Activated T-helper 2 cell treated with anti-CD3 and anti-CD28 coated beads, Interferon-gamma antibody, Interleukin-2, Interleukin-4, amounts not matched to agents 10 μg/mL and 5 μg/mL and 100 μg/mL, durations not matched to agents 14 hours and 24 hours and 36 hours (primary cell): ENCODE measurements at regions not wholly inside any gene's neighbourhood (a gene's known extent, or its start where the extent isn't known, plus 50 kb on each side); places are given as distances from the start of the nearest gene placed in this dataset.

Source experiments
- DNase-seq: peaks from one replicate; pipeline ENCODE4 v3.0.0; 2021; ENCODE audit warnings: low spot score
- H3K27ac Mint-ChIP-seq: one replicate; pipeline ENCODE4 v1.8.0; 2021; ENCODE audit warnings: mixed read lengths
- H3K27me3 Mint-ChIP-seq: one replicate; pipeline ENCODE4 v1.8.0; 2021; ENCODE audit warnings: low read depth, mixed read lengths
- H3K36me3 Mint-ChIP-seq: one replicate; pipeline ENCODE4 v1.8.0; 2021; ENCODE audit warnings: low read depth, mixed read lengths
- H3K4me1 Mint-ChIP-seq: one replicate; pipeline ENCODE4 v1.8.0; 2021; ENCODE audit warnings: low read depth, mixed read lengths
- H3K4me3 Mint-ChIP-seq: one replicate; pipeline ENCODE4 v1.8.0; 2021; ENCODE audit warnings: low read depth, mild to moderate bottlenecking, moderate library complexity, mixed read lengths
- H3K9me3 Mint-ChIP-seq: one replicate; pipeline ENCODE4 v1.8.0; 2021; ENCODE audit warnings: mixed read lengths
- intact Hi-C: fragments of 100-400 bp; cut with micrococcal nuclease; formaldehyde crosslinking; loops from one replicate; pipeline ENCODE4 v1.15.1; 2023

GRCh38 chr6:113629256-113629655 lies 227.9 kb upstream of the MARCKS start:
- no peak overlapping the region for H3K27ac Mint-ChIP-seq
- peaks cover 20% of the 10 kb centered on the region for H3K4me1 Mint-ChIP-seq
- DNase-seq, result no peak

GRCh38 chr6:113629975-113630737 lies 227.0 kb upstream of the MARCKS start:
- intact Hi-C loops, result loop anchor here (5.0 kb wide), 2 partner anchors 177 to 1343 kb away; no protein-coding TSS in a partner anchor
- Mint-ChIP-seq H3K4me1 (peaks cover 20% of the 10 kb centered on the region), H3K36me3 (no peaks in the 10 kb centered on the region), H3K4me3 (no peak overlapping the region), H3K9me3 (no peaks in the 10 kb centered on the region), H3K27me3 (peaks cover 4% of the 10 kb centered on the region), H3K27ac (no peak overlapping the region)
- no peak for DNase-seq

More at GRCh38 chr6:113629256-113629655, 227.9 kb upstream of the MARCKS start:
- H3K4me3 Mint-ChIP-seq, result no peak overlapping the region
- H3K9me3 Mint-ChIP-seq, result no peaks in the 10 kb centered on the region
- H3K27me3 Mint-ChIP-seq, result peaks cover 2% of the 10 kb centered on the region
- intact Hi-C loops, result no loop called here
- no peaks in the 10 kb centered on the region for H3K36me3 Mint-ChIP-seq

- Mint-ChIP-seq H3K4me3 (no peak overlapping the region), H3K4me1 (peaks cover 20% of the 10 kb centered on the region), H3K27ac (peak overlapping the region; percentile 40), H3K27me3 (peaks cover 6% of the 10 kb centered on the region), H3K9me3 (no peaks in the 10 kb centered on the region), H3K36me3 (no peaks in the 10 kb centered on the region)
- intact Hi-C loops, result loop anchor here (1.0 to 5.0 kb wide), 3 partner anchors 176 to 1344 kb away; no protein-coding TSS in a partner anchor
- no peak for DNase-seq
Observed at GRCh38 chr6:113630738-113631535, 226.2 kb upstream of the MARCKS start.

- H3K4me3 Mint-ChIP-seq, result no peak overlapping the region
- no peak overlapping the region for H3K27ac Mint-ChIP-seq
- intact Hi-C loops, result loop anchor here (1.0 to 5.0 kb wide), 3 partner anchors 176 to 1344 kb away; no protein-coding TSS in a partner anchor
- H3K36me3 Mint-ChIP-seq, result no peaks in the 10 kb centered on the region
- no peak for DNase-seq
- no peaks in the 10 kb centered on the region for H3K9me3 Mint-ChIP-seq
- H3K4me1 Mint-ChIP-seq, result peaks cover 20% of the 10 kb centered on the region
- H3K27me3 Mint-ChIP-seq, result peaks cover 9% of the 10 kb centered on the region
Observed at GRCh38 chr6:113631666-113632065, 225.5 kb upstream of the MARCKS start.

- DNase-seq, result no peak
- Mint-ChIP-seq H3K9me3 (no peaks in the 10 kb centered on the region), H3K27me3 (peaks cover 9% of the 10 kb centered on the region), H3K4me3 (no peak overlapping the region), H3K27ac (peak overlapping the region; percentile 51), H3K4me1 (peaks cover 20% of the 10 kb centered on the region), H3K36me3 (no peaks in the 10 kb centered on the region)
- intact Hi-C loops, result loop anchor here (5.0 kb wide), 2 partner anchors 175 to 1345 kb away; no protein-coding TSS in a partner anchor
Observed at GRCh38 chr6:113632220-113632864, 224.8 kb upstream of the MARCKS start.

GRCh38 chr6:113633638-113634037 lies 223.5 kb upstream of the MARCKS start:
- peaks cover 9% of the 10 kb centered on the region for H3K27me3 Mint-ChIP-seq
- no peaks in the 10 kb centered on the region for H3K9me3 Mint-ChIP-seq
- H3K4me1 Mint-ChIP-seq, result peaks cover 20% of the 10 kb centered on the region
- H3K4me3 Mint-ChIP-seq, result no peak overlapping the region
- intact Hi-C loops, result loop anchor here (5.0 kb wide), 2 partner anchors 174 to 1346 kb away; no protein-coding TSS in a partner anchor
- no peak overlapping the region for H3K27ac Mint-ChIP-seq
- DNase-seq, result no peak
- no peaks in the 10 kb centered on the region for H3K36me3 Mint-ChIP-seq

GRCh38 chr6:113634352-113635163 lies 222.6 kb upstream of the MARCKS start:
- H3K4me3 Mint-ChIP-seq, result no peak overlapping the region

GRCh38 chr6:113635222-113635986 lies 221.7 kb upstream of the MARCKS start:
- intact Hi-C loops, result no loop called here
- Mint-ChIP-seq H3K4me1 (peaks cover 18% of the 10 kb centered on the region), H3K27ac (no peak overlapping the region), H3K27me3 (peaks cover 7% of the 10 kb centered on the region), H3K9me3 (no peaks in the 10 kb centered on the region), H3K4me3 (no peak overlapping the region), H3K36me3 (no peaks in the 10 kb centered on the region)
- no peak for DNase-seq

More at GRCh38 chr6:113634352-113635163, 222.6 kb upstream of the MARCKS start:
- Mint-ChIP-seq H3K27me3 (peaks cover 9% of the 10 kb centered on the region), H3K27ac (no peak overlapping the region), H3K36me3 (no peaks in the 10 kb centered on the region), H3K9me3 (no peaks in the 10 kb centered on the region), H3K4me1 (peaks cover 20% of the 10 kb centered on the region)
- intact Hi-C loops, result loop anchor here (5.0 kb wide), 2 partner anchors 173 to 1347 kb away; no protein-coding TSS in a partner anchor
- DNase-seq, result no peak

- no peaks in the 10 kb centered on the region for H3K9me3 Mint-ChIP-seq
- H3K27me3 Mint-ChIP-seq, result peaks cover 7% of the 10 kb centered on the region
- intact Hi-C loops, result no loop called here
- H3K4me3 Mint-ChIP-seq, result no peak overlapping the region
- no peaks in the 10 kb centered on the region for H3K36me3 Mint-ChIP-seq
- no peak overlapping the region for H3K27ac Mint-ChIP-seq
- peaks cover 8% of the 10 kb centered on the region for H3K4me1 Mint-ChIP-seq
- no peak for DNase-seq
Observed at GRCh38 chr6:113636357-113636824, 220.8 kb upstream of the MARCKS start.

GRCh38 chr6:113640051-113640450 lies 217.1 kb upstream of the MARCKS start:
- no peaks in the 10 kb centered on the region for H3K9me3 Mint-ChIP-seq
- no peaks in the 10 kb centered on the region for H3K4me1 Mint-ChIP-seq
- no peak overlapping the region for H3K27ac Mint-ChIP-seq
- no peak overlapping the region for H3K4me3 Mint-ChIP-seq
- intact Hi-C loops, result no loop called here
- no peak for DNase-seq
- no peaks in the 10 kb centered on the region for H3K36me3 Mint-ChIP-seq
- peaks cover 8% of the 10 kb centered on the region for H3K27me3 Mint-ChIP-seq

- no peaks in the 10 kb centered on the region for H3K36me3 Mint-ChIP-seq
- H3K9me3 Mint-ChIP-seq, result no peaks in the 10 kb centered on the region
- no peak overlapping the region for H3K27ac Mint-ChIP-seq
- H3K4me1 Mint-ChIP-seq, result no peaks in the 10 kb centered on the region
- intact Hi-C loops, result no loop called here
- no peak overlapping the region for H3K4me3 Mint-ChIP-seq
- no peak for DNase-seq
- peaks cover 1% of the 10 kb centered on the region for H3K27me3 Mint-ChIP-seq
Observed at GRCh38 chr6:113642001-113642713, 215.0 kb upstream of the MARCKS start.
